Gastroesophageal sphincter (tissue), 3 donors: ENCODE measurements at regions not wholly inside any gene's neighbourhood (a gene's known extent, or its start where the extent isn't known, plus 50 kb on each side); places are given as distances from the start of the nearest gene placed in this dataset.

Experiments
- EP300 ChIP-seq: sonication (generic); formaldehyde crosslinking; IDR thresholded peaks from one replicate; pipeline ENCODE4 v1.6.1; 2017; ENCODE audit warnings: antibody characterized with exemption, mild to moderate bottlenecking
- POLR2A ChIP-seq, 2 donors: fragments of 450-650 bp; IDR thresholded peaks; one replicate each; pipeline ENCODE4 v1.6.1; 2017; ENCODE audit warnings: antibody characterized with exemption in 2 of 2, mild to moderate bottlenecking in 2 of 2, moderate library complexity in 1 of 2
- TF ChIP-seq, protein P1 (sequence below), 4 experiments: fragments of 200-600 bp in 2 of 4; fragments of 450-650 bp in 2 of 4; sonication (generic) in 1 of 4; IDR thresholded peaks; one replicate each; pipeline ENCODE4 v1.5.1; 2017 to 2019; ENCODE audit warnings: antibody characterized with exemption in 4 of 4, mild to moderate bottlenecking in 2 of 4, moderate library complexity in 2 of 4

DNA sequence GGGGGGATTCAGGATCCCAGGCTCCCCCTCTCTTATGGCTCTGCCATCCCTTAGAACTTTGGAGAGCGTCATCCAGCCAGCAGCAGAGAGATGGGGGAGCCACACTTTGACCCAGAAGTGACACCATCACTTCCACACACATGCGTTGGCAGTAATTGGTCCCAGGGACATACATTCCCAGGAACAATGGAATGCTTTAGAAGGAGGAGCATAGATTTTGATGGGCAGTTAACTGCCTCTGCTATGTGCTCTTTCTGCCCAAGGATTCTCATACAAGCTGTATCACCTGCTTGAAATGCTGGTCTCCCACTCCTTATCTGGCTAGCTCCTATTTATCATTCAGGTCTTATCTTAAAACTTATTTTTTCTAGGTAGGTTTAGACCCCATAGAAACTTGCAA, 109.0 kb upstream of the RPH3A start:
- TF ChIP-seq EP300 (no peak), POLR2A (IDR thresholded peaks at IDR 0.05) (no peak)
- TF ChIP-seq, protein P1, sequence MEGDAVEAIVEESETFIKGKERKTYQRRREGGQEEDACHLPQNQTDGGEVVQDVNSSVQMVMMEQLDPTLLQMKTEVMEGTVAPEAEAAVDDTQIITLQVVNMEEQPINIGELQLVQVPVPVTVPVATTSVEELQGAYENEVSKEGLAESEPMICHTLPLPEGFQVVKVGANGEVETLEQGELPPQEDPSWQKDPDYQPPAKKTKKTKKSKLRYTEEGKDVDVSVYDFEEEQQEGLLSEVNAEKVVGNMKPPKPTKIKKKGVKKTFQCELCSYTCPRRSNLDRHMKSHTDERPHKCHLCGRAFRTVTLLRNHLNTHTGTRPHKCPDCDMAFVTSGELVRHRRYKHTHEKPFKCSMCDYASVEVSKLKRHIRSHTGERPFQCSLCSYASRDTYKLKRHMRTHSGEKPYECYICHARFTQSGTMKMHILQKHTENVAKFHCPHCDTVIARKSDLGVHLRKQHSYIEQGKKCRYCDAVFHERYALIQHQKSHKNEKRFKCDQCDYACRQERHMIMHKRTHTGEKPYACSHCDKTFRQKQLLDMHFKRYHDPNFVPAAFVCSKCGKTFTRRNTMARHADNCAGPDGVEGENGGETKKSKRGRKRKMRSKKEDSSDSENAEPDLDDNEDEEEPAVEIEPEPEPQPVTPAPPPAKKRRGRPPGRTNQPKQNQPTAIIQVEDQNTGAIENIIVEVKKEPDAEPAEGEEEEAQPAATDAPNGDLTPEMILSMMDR (IDR thresholded peaks at IDR 0.05), result no peak
